Mesothelial cell of epicardium (in vitro differentiated cells): ENCODE measurements at regions not wholly inside any gene's neighbourhood (a gene's known extent, or its start where the extent isn't known, plus 50 kb on each side); places are given as distances from the start of the nearest gene placed in this dataset.

Experiments
- DNase-seq, 2 experiments: peaks; one replicate each; pipeline ENCODE4 v3.0.0; 2021; ENCODE audit warnings: low spot score in 2 of 2; ENCODE audit not compliant: unreplicated experiment in 2 of 2
- H3K27ac Mint-ChIP-seq: 2 replicates; pipeline ENCODE4 v1.8.0; 2021; ENCODE audit warnings: mixed read lengths
- H3K27me3 Mint-ChIP-seq: 2 replicates; pipeline ENCODE4 v1.8.0; 2021; ENCODE audit warnings: low read depth, mixed read lengths
- H3K36me3 Mint-ChIP-seq: 2 replicates; pipeline ENCODE4 v1.8.0; 2021; ENCODE audit warnings: mixed read lengths
- H3K4me1 Mint-ChIP-seq: 2 replicates; pipeline ENCODE4 v1.8.0; 2021; ENCODE audit warnings: mixed read lengths
- H3K4me3 Mint-ChIP-seq: 2 replicates; pipeline ENCODE4 v1.8.0; 2021; ENCODE audit warnings: mild to moderate bottlenecking, moderate library complexity, mixed read lengths
- H3K9me3 Mint-ChIP-seq: 2 replicates; pipeline ENCODE4 v1.8.0; 2021; ENCODE audit warnings: mixed read lengths
- CTCF ChIP-seq: fragments of 200-600 bp; sonication (generic); IDR thresholded peaks from one replicate; pipeline ENCODE4 v1.5.0; 2021; ENCODE audit warnings: antibody characterized with exemption; ENCODE audit not compliant: unreplicated experiment

DNA sequence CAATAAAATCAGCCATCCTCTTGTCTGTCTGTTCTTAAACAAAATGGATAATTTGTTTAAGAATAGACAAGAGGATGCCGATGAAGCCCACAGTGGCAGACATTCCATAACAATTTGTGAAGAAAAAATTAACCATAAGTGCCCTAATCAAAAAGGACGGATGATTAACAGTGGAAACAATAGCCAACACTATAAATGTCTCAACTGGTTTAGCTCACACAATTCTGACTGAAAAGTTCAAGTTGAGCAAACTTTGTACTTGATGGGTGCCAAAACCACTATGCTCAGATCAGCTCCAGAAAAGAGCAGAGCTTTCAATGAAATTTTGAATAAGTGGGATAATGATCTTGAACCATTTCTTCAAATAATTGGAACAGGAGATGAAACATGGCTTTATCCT is 202.2 kb upstream of the OR4E1 start:
- Mint-ChIP-seq H3K27me3 (peaks cover 30% of the 10 kb centered on the region), H3K4me3 (no peak overlapping the region), H3K27ac (no peak overlapping the region), H3K4me1 (peaks cover under 1% of the 10 kb centered on the region), H3K9me3 (no peaks in the 10 kb centered on the region), H3K36me3 (no peaks in the 10 kb centered on the region)
- TF ChIP-seq CTCF = no peak
- no peak for DNase-seq

DNA sequence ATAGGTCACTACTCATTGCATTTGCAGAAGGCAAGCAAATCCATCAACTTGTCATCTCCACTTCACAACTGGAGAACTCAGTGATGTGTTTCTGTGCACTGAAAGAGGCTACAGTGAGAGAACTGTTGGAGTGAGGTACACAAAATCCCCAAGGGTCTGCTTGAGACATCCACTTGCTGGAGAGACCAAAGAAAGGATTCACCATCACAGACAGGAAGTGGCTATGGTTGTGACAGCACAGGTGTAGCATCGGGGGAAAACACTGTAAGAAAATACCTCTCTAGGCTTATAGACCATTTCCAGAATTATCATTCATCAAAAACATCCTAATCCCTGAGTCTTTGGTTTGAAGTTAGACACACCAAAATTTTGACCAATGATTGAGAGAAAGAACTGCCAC is 201.3 kb upstream of the OR4E1 start:
- Mint-ChIP-seq H3K4me1 (no peaks in the 10 kb centered on the region), H3K27ac (no peak overlapping the region), H3K27me3 (peaks cover 30% of the 10 kb centered on the region), H3K9me3 (no peaks in the 10 kb centered on the region), H3K36me3 (no peaks in the 10 kb centered on the region), H3K4me3 (no peak overlapping the region)
- no peak for TF ChIP-seq CTCF
- DNase-seq = no peak

DNA sequence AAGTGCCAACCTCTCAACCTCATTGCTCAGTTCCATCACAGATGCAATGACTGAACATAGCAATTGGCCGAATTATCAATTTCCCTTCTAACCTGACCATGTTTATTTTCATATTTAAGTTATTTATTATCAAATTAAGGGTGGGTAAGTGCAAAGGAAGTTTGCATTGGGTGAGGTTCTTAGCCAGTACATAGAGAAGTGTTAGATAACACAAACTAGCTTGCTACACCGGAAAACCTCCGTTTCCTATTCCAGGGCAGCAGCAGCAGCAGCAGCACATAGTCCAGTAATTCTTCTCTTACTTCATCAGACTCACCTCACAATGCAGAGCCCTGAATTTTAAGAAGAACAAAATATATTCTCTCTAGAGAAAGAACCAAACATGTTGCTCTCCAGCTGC is 200.5 kb upstream of the OR4E1 start:
- H3K4me1 Mint-ChIP-seq = no peaks in the 10 kb centered on the region
- no peak for TF ChIP-seq CTCF
- no peak overlapping the region for H3K4me3 Mint-ChIP-seq
- H3K27me3 Mint-ChIP-seq = peaks cover 30% of the 10 kb centered on the region
- no peak for DNase-seq
- no peaks in the 10 kb centered on the region for H3K36me3 Mint-ChIP-seq
- no peaks in the 10 kb centered on the region for H3K9me3 Mint-ChIP-seq
- H3K27ac Mint-ChIP-seq = no peak overlapping the region

DNA sequence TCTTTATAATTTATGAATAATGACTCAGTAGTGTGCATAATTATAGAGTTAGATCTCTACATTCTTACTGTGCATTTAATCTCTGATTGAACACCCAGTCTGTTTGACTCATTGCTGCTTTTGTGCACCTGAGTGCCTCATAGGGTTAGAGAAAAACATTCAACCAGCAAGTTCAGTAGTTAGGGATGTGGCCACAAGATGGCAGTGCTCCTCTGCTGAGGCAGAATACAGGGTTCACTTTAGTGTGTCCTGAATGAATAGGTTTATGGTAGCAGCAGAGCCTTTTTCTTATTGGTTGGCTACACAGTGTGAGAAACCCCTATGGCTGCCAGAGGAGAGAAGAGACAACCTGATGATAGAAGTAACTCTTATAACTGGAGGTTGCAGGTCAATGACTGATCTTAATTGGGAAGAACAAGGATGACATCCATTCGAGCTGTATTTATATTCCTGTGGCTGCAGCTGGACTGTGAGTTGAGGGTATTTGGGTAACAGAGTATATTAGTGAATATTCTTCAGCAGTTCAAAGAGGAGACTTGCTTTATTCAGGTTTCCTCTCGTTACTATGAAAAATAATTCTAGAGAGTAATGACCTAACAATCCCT is 194.9 kb upstream of the OR4E1 start:
- Mint-ChIP-seq H3K36me3 (no peaks in the 10 kb centered on the region), H3K27me3 (peaks cover 27% of the 10 kb centered on the region), H3K4me1 (no peaks in the 10 kb centered on the region), H3K4me3 (no peak overlapping the region), H3K27ac (no peak overlapping the region), H3K9me3 (no peaks in the 10 kb centered on the region)
- peak; percentile 59 for TF ChIP-seq CTCF
- DNase-seq = peak in 1 of 2 experiments; percentile 64

GRCh38 chr14:21867541-21867940 is 193.9 kb upstream of the OR4E1 start:
- Mint-ChIP-seq H3K9me3 (no peaks in the 10 kb centered on the region), H3K4me3 (no peak overlapping the region), H3K27me3 (peaks cover 32% of the 10 kb centered on the region), H3K4me1 (no peaks in the 10 kb centered on the region), H3K36me3 (no peaks in the 10 kb centered on the region), H3K27ac (no peak overlapping the region)
- DNase-seq = no peak
- no peak for TF ChIP-seq CTCF

GRCh38 chr14:21866479-21866878 is 192.9 kb upstream of the OR4E1 start:
- H3K27me3 Mint-ChIP-seq = peaks cover 33% of the 10 kb centered on the region
- no peak overlapping the region for H3K4me3 Mint-ChIP-seq
- H3K9me3 Mint-ChIP-seq = no peaks in the 10 kb centered on the region

More at GRCh38 chr14:21866479-21866878, 192.9 kb upstream of the OR4E1 start:
- no peak for TF ChIP-seq CTCF
- no peaks in the 10 kb centered on the region for H3K36me3 Mint-ChIP-seq
- no peak overlapping the region for H3K27ac Mint-ChIP-seq
- H3K4me1 Mint-ChIP-seq = no peaks in the 10 kb centered on the region
- no peak for DNase-seq
